Hepatocyte (in vitro differentiated cells): ENCODE measurements at regions not wholly inside any gene's neighbourhood (a gene's known extent, or its start where the extent isn't known, plus 50 kb on each side); places are given as distances from the start of the nearest gene placed in this dataset.

Source experiments
- CTCF ChIP-seq: fragments of 200-600 bp; sonication (generic); IDR thresholded peaks from 2 replicates; pipeline ENCODE4 v1.5.1; 2016; ENCODE audit warnings: antibody characterized with exemption, mild to moderate bottlenecking; ENCODE audit not compliant: poor library complexity
- EZH2 ChIP-seq: fragments of 200-600 bp; sonication (generic); IDR thresholded peaks from 2 replicates; pipeline ENCODE4 v1.6.1; 2016; ENCODE audit warnings: antibody characterized with exemption, mild to moderate bottlenecking, borderline replicate concordance
- EZH2phosphoT487 ChIP-seq: fragments of 200-600 bp; sonication (generic); IDR thresholded peaks from one replicate; pipeline ENCODE4 v1.6.1; 2018; ENCODE audit warnings: antibody characterized with exemption, mild to moderate bottlenecking, low read depth, moderate library complexity; ENCODE audit not compliant: unreplicated experiment, severe bottlenecking

- TF ChIP-seq EZH2 (no peak), CTCF (no peak), EZH2phosphoT487 (no peak)
Measured at GRCh38 chr9:78967596-78968217, 604.1 kb upstream of the TLE4 start.
